Naive B cell (primary cell): ENCODE measurements at regions not wholly inside any gene's neighbourhood (a gene's known extent, or its start where the extent isn't known, plus 50 kb on each side); places are given as distances from the start of the nearest gene placed in this dataset.

Experiments used
- ATAC-seq, 2 donors: fragments of 150-1000 bp; cut with Tn5 transposase; 2 replicates each; pipeline ENCODE4 v1.10.0; 2021; ENCODE audit warnings: low read depth in 2 of 2, mild to moderate bottlenecking in 2 of 2, moderate library complexity in 2 of 2
- DNase-seq: peaks from one replicate; pipeline ENCODE4 v3.0.0; 2022
- H3K27ac Mint-ChIP-seq, 6 donors: one replicate each; pipeline ENCODE4 v1.8.0; 2020 to 2022; ENCODE audit warnings: mild to moderate bottlenecking in 6 of 6, mixed read lengths in 6 of 6, moderate library complexity in 5 of 6, inconsistent platforms in 2 of 6
- H3K27me3 Mint-ChIP-seq, 3 donors: one replicate each; pipeline ENCODE4 v1.8.0; 2021 to 2022; ENCODE audit warnings: mixed read lengths in 3 of 3, mild to moderate bottlenecking in 1 of 3
- H3K36me3 Mint-ChIP-seq, 2 donors: one replicate each; pipeline ENCODE4 v1.8.0; 2020 to 2022; ENCODE audit warnings: mixed read lengths in 2 of 2, inconsistent platforms in 1 of 2, mild to moderate bottlenecking in 1 of 2
- H3K4me1 Mint-ChIP-seq, 3 donors: one replicate each; pipeline ENCODE4 v1.8.0; 2020 to 2022; ENCODE audit warnings: mixed read lengths in 3 of 3, inconsistent platforms in 1 of 3, mild to moderate bottlenecking in 1 of 3, moderate library complexity in 1 of 3
- H3K4me3 Mint-ChIP-seq, 8 donors: one replicate each; pipeline ENCODE4 v1.8.0; 2020 to 2022; ENCODE audit warnings: mild to moderate bottlenecking in 8 of 8, mixed read lengths in 8 of 8, moderate library complexity in 8 of 8, inconsistent platforms in 2 of 8
- H3K9me3 Mint-ChIP-seq, 7 donors: one replicate each; pipeline ENCODE4 v1.8.0; 2020 to 2022; ENCODE audit warnings: mixed read lengths in 7 of 7, mild to moderate bottlenecking in 5 of 7, inconsistent platforms in 2 of 7, moderate library complexity in 1 of 7

DNA sequence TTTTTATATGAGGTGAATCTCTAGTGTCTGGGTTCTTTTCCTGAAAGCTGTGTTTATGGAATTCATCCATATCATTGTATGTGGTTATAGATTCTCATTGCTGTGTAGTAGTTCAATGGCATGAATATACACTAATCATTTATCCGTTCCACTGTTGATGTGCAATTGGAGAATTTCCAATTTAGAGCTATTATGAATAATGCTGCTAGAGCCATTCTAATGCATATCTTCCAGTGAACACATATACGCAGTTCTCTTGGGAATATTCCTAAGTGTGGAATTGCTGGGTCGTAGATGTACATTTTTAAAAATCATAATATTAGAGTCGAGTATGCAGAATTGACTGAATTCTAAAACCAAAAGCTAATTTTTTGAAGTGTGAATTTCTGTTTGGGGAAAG is 327.5 kb upstream of the JAG1 start:
- Mint-ChIP-seq H3K4me1 (no peaks in the 10 kb centered on the region), H3K27ac (no peak overlapping the region), H3K27me3 (no peaks in the 10 kb centered on the region), H3K36me3 (no peaks in the 10 kb centered on the region), H3K4me3 (no peak overlapping the region), H3K9me3 (peaks cover 0 to 12% (median 4%) of the 10 kb centered on the region in 7 donors)
- DNase-seq (no peak), ATAC-seq (no peak)

- H3K36me3 Mint-ChIP-seq, result no peaks in the 10 kb centered on the region
- ATAC-seq, result no peak
- H3K4me1 Mint-ChIP-seq, result no peaks in the 10 kb centered on the region
- H3K4me3 Mint-ChIP-seq, result no peak overlapping the region
- no peaks in the 10 kb centered on the region for H3K27me3 Mint-ChIP-seq
- H3K27ac Mint-ChIP-seq, result no peak overlapping the region
- no peak for DNase-seq
- H3K9me3 Mint-ChIP-seq, result peaks cover 0 to 18% (median 5%) of the 10 kb centered on the region in 7 donors
Observed at GRCh38 chr20:11001764-11002540, 328.2 kb upstream of the JAG1 start.

DNA sequence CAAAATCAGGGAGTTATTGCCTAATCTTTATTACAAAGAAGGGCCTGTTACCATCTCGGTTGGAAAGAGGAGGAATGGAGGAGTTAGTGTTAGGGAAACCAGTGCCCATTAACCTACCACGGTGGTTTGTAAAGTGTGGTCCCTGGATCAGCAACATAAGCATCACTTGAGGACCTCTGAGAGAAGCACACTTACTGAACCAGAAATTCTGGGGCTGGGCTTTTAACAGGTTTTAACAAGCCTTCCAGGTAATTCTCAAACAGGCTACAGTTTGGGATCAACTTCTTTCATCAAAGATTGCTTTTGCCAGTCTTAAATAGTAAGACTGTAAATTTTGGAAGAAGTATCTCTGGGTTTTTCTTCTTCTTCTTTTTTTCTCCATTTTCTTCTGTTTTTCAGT is 329.5 kb upstream of the JAG1 start:
- ATAC-seq (no peak), DNase-seq (no peak)
- Mint-ChIP-seq H3K4me3 (no peak overlapping the region), H3K27ac (no peak overlapping the region), H3K27me3 (no peaks in the 10 kb centered on the region), H3K9me3 (peaks cover 0 to 22% (median 5%) of the 10 kb centered on the region in 7 donors), H3K36me3 (no peaks in the 10 kb centered on the region), H3K4me1 (no peaks in the 10 kb centered on the region)

DNA sequence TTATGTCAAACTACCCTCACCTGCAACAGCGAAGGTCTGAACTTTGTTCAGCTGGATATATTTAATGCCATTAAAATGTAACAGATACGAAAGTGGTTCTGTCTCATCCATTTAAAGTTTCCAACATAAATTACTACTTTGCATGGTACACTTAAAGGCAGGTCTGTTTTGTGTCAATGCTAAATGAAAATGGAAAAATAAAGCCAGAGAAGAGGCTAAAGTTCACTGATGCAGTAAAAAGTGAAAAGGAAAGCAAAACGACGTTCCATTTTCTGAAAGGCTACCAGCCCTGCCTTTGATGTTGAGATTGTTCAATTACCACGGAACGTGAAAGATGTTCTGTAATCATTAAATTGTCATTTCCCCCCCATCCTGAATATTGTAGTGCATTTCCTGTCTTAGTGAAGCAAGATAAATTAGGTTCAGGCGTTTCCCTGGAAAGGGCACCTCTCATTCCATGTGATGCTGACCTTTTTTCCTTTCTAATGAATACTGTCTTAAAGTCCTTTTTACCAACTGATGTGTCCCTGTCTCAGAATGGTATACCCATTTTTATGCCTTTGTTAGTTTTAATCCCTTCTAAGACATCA is 334.7 kb upstream of the JAG1 start:
- H3K4me1 Mint-ChIP-seq, result no peaks in the 10 kb centered on the region
- ATAC-seq, result no peak
- H3K27me3 Mint-ChIP-seq, result no peaks in the 10 kb centered on the region
- no peak for DNase-seq
- H3K4me3 Mint-ChIP-seq, result no peak overlapping the region
- no peaks in the 10 kb centered on the region for H3K36me3 Mint-ChIP-seq
- peaks cover 3 to 22% (median 6%) of the 10 kb centered on the region in 7 donors for H3K9me3 Mint-ChIP-seq
- no peak overlapping the region for H3K27ac Mint-ChIP-seq

- Mint-ChIP-seq H3K9me3 (peaks cover 0 to 11% (median 3%) of the 10 kb centered on the region in 7 donors), H3K27ac (no peak overlapping the region), H3K4me3 (no peak overlapping the region), H3K27me3 (no peaks in the 10 kb centered on the region), H3K4me1 (no peaks in the 10 kb centered on the region), H3K36me3 (no peaks in the 10 kb centered on the region)
- ATAC-seq (no peak), DNase-seq (no peak)
Observed at GRCh38 chr20:11011653-11012052, 337.9 kb upstream of the JAG1 start.

GRCh38 chr20:11012975-11013374 is 339.2 kb upstream of the JAG1 start:
- Mint-ChIP-seq H3K4me1 (no peaks in the 10 kb centered on the region), H3K36me3 (no peaks in the 10 kb centered on the region), H3K27ac (no peak overlapping the region), H3K4me3 (no peak overlapping the region), H3K9me3 (peaks cover 0 to 5% (median 0%) of the 10 kb centered on the region in 7 donors), H3K27me3 (no peaks in the 10 kb centered on the region)
- ATAC-seq, result no peak
- DNase-seq, result no peak

GRCh38 chr20:11013801-11014200 is 340.0 kb upstream of the JAG1 start:
- H3K27me3 Mint-ChIP-seq, result no peaks in the 10 kb centered on the region
- no peak overlapping the region for H3K4me3 Mint-ChIP-seq
- H3K27ac Mint-ChIP-seq, result no peak overlapping the region
- no peaks in the 10 kb centered on the region for H3K4me1 Mint-ChIP-seq
- H3K9me3 Mint-ChIP-seq, result peaks cover 0 to 3% (median under 1%) of the 10 kb centered on the region in 7 donors
- no peak for ATAC-seq
- DNase-seq, result no peak
- no peaks in the 10 kb centered on the region for H3K36me3 Mint-ChIP-seq

DNA sequence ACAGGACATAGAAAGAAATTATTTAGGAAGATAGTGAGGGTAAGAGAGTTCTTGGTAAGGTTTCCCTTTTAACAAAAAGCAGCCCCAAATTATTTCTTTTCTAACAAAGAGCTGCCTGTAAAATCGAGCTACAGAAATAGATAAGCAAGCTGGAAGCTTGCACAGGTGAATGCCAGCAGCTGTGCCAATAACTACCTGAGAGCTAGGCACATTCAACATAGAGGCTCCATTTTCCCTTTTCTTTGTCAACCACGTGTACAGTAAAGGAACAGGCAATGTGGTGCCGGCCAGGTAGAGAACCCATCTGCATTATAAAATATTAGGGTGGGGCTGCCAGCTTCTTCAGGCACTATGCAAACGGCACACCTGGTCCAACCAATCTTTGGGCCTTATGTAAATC is 341.6 kb upstream of the JAG1 start:
- Mint-ChIP-seq H3K27ac (no peak overlapping the region), H3K27me3 (no peaks in the 10 kb centered on the region)
- ATAC-seq, result no peak

GRCh38 chr20:11017446-11017845 is 343.6 kb upstream of the JAG1 start:
- Mint-ChIP-seq H3K36me3 (no peaks in the 10 kb centered on the region), H3K4me1 (no peaks in the 10 kb centered on the region), H3K27ac (no peak overlapping the region), H3K9me3 (peaks cover 0 to 4% (median 0%) of the 10 kb centered on the region in 7 donors), H3K4me3 (no peak overlapping the region), H3K27me3 (no peaks in the 10 kb centered on the region)
- DNase-seq, result no peak
- no peak for ATAC-seq

More for the DNA sequence above, 341.6 kb upstream of the JAG1 start:
- no peak for DNase-seq
- H3K36me3 Mint-ChIP-seq, result no peaks in the 10 kb centered on the region
- H3K4me1 Mint-ChIP-seq, result no peaks in the 10 kb centered on the region
- peaks cover 0 to 4% (median 0%) of the 10 kb centered on the region in 7 donors for H3K9me3 Mint-ChIP-seq
- no peak overlapping the region for H3K4me3 Mint-ChIP-seq

- ATAC-seq (no peak), DNase-seq (no peak)
- no peaks in the 10 kb centered on the region for H3K27me3 Mint-ChIP-seq
- no peak overlapping the region for H3K4me3 Mint-ChIP-seq
- H3K27ac Mint-ChIP-seq, result no peak overlapping the region
- H3K4me1 Mint-ChIP-seq, result no peaks in the 10 kb centered on the region
- H3K9me3 Mint-ChIP-seq, result peaks cover 0 to 9% (median 2%) of the 10 kb centered on the region in 7 donors
- no peaks in the 10 kb centered on the region for H3K36me3 Mint-ChIP-seq
Observed at GRCh38 chr20:11018668-11019170, 344.9 kb upstream of the JAG1 start.

- Mint-ChIP-seq H3K9me3 (peaks cover 0 to 11% (median 3%) of the 10 kb centered on the region in 7 donors), H3K27ac (no peak overlapping the region), H3K4me1 (no peaks in the 10 kb centered on the region), H3K4me3 (no peak overlapping the region), H3K27me3 (no peaks in the 10 kb centered on the region), H3K36me3 (no peaks in the 10 kb centered on the region)
- no peak for DNase-seq
- ATAC-seq, result no peak
Observed at GRCh38 chr20:11020712-11021111, 346.9 kb upstream of the JAG1 start.

DNA sequence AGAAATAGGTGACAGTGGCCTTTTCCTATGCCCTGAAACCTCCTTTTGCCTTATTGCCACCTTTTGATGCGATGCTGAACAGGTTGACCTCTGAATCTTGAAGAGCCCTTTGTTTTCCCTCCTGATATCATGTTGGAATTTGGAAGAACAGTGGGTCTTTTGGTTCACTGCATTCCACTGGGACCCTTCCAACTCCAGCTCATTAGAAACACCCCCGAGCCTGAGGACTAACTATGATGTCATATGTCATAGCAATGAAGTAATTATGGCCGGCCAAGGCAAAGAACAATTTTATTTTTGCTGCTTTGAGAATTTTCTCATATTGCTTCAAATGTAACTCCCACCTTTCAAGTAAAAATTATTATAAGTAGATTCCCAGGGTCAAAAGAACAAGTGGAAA is 353.4 kb upstream of the JAG1 start:
- ATAC-seq (no peak), DNase-seq (no peak)
- H3K9me3 Mint-ChIP-seq, result peaks cover 0 to 13% (median 4%) of the 10 kb centered on the region in 7 donors
- H3K27ac Mint-ChIP-seq, result no peak overlapping the region
- H3K4me3 Mint-ChIP-seq, result no peak overlapping the region
- no peaks in the 10 kb centered on the region for H3K36me3 Mint-ChIP-seq
- H3K4me1 Mint-ChIP-seq, result no peaks in the 10 kb centered on the region
- no peaks in the 10 kb centered on the region for H3K27me3 Mint-ChIP-seq

GRCh38 chr20:11030351-11030750 is 356.6 kb upstream of the JAG1 start:
- Mint-ChIP-seq H3K9me3 (peaks cover 0 to 16% (median 4%) of the 10 kb centered on the region in 7 donors), H3K36me3 (no peaks in the 10 kb centered on the region), H3K4me1 (no peaks in the 10 kb centered on the region), H3K27me3 (no peaks in the 10 kb centered on the region), H3K27ac (no peak overlapping the region), H3K4me3 (no peak overlapping the region)
- ATAC-seq (no peak), DNase-seq (no peak)

DNA sequence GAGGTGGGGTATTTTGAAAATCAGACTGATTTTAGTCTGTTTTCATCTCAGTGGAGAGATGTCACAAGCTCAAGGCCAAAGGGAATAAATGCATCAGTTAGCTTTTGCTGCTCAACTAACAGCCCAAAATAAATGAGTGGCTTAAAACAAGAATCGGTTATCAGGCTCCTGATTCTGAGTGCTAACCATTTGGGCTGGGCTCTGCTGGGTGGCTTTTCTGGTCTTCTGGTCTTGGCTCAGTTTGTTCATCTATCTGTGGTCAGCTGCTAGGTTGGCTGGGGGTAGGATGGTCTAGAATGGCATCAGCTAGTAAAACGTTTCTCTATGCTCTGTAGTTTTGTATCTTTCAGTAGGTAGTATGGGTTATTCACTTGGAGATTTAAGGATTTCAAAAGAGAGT is 357.5 kb upstream of the JAG1 start:
- DNase-seq (no peak), ATAC-seq (no peak)
- no peaks in the 10 kb centered on the region for H3K36me3 Mint-ChIP-seq
- H3K9me3 Mint-ChIP-seq, result peaks cover 0 to 13% (median 4%) of the 10 kb centered on the region in 7 donors
- no peaks in the 10 kb centered on the region for H3K27me3 Mint-ChIP-seq
- H3K4me3 Mint-ChIP-seq, result peak overlapping the region in 1 of 8 donors; percentile 7
- no peak overlapping the region for H3K27ac Mint-ChIP-seq
- no peaks in the 10 kb centered on the region for H3K4me1 Mint-ChIP-seq
